HG02759 (cell line): ENCODE measurements at regions not wholly inside any gene's neighbourhood (a gene's known extent, or its start where the extent isn't known, plus 50 kb on each side); places are given as distances from the start of the nearest gene placed in this dataset.
"Not testable (repeated sequence)": the region's sequence is repeated elsewhere in the genome, so short reads cannot be mapped to it uniquely, and the experiment has no call there.

ENCODE experiments used
- ATAC-seq: cut with Tn5 transposase; IDR thresholded peaks from one replicate; pipeline ENCODE4 v1.9.1; 2021; ENCODE audit warnings: mild to moderate bottlenecking, moderate library complexity; ENCODE audit not compliant: unreplicated experiment

- ATAC-seq, result no peak
Observed at GRCh38 chr2:167803449-167803988, 443.9 kb downstream of the STK39 start.

GRCh38 chr2:167794554-167795255 is 452.7 kb downstream of the STK39 start:
- ATAC-seq, result no peak

GRCh38 chr2:167793725-167794124 is 453.7 kb downstream of the STK39 start:
- ATAC-seq, result no peak

- no peak for ATAC-seq
Observed at GRCh38 chr2:167792126-167792525, 455.3 kb downstream of the STK39 start.

- no peak for ATAC-seq
Observed at GRCh38 chr2:167790781-167791450, 456.5 kb downstream of the STK39 start.

GRCh38 chr2:167790189-167790588 is 457.2 kb downstream of the STK39 start:
- ATAC-seq, result no peak

- ATAC-seq, result no peak
Observed at GRCh38 chr2:167787562-167787961, 459.8 kb downstream of the STK39 start.

- ATAC-seq, result no peak
Observed at GRCh38 chr2:167787021-167787420, 460.4 kb downstream of the STK39 start.

- no peak for ATAC-seq
Observed at GRCh38 chr2:167785606-167786216, 461.7 kb downstream of the STK39 start.

GRCh38 chr2:167784084-167784425 is 463.3 kb downstream of the STK39 start:
- ATAC-seq, result no peak

GRCh38 chr2:167783261-167784083 is 463.9 kb downstream of the STK39 start:
- no peak for ATAC-seq

- not testable (repeated sequence) for ATAC-seq
Observed at GRCh38 chr2:167781629-167782028, 465.8 kb downstream of the STK39 start.

GRCh38 chr2:167776359-167776758 is 471.0 kb downstream of the STK39 start:
- ATAC-seq, result no peak

- no peak for ATAC-seq
Observed at GRCh38 chr2:167771628-167772027, 475.8 kb downstream of the STK39 start.

GRCh38 chr2:167769020-167769419 is 478.4 kb downstream of the STK39 start:
- ATAC-seq, result no peak

GRCh38 chr2:167767830-167768229 is 479.6 kb downstream of the STK39 start:
- no peak for ATAC-seq

GRCh38 chr2:167764772-167765341 is 482.5 kb downstream of the STK39 start:
- ATAC-seq, result no peak

GRCh38 chr2:167761465-167762136 is 485.8 kb downstream of the STK39 start:
- ATAC-seq, result no peak

- ATAC-seq, result no peak
Observed at GRCh38 chr2:167759531-167759930, 487.9 kb downstream of the STK39 start.

- ATAC-seq, result no peak
Observed at GRCh38 chr2:167758292-167758691, 489.1 kb downstream of the STK39 start.
